ENCODE measurements at regions not wholly inside any gene's neighbourhood (a gene's known extent, or its start where the extent isn't known, plus 50 kb on each side); places are given as distances from the start of the nearest gene placed in this dataset.

DNA sequence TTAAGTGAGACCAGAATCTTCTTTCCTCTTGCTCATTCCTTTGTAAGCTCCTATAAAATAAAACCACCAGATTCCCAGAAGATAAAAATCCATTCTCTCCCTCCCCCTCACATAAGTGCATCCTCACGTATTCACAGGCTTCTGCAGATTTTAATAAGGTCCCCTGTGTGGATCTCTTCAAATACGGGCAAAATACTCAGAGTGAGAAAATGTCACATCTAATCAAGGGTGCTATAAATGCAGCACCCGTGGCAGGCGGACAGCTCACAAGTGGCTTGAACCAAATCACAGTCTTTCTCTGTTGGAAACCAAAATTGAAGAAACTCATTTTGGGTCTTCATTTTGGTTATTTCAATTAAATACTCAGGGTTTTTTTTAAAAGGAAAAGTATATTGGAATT, 212.9 kb upstream of the CMC1 start:
- TF ChIP-seq, protein P1, sequence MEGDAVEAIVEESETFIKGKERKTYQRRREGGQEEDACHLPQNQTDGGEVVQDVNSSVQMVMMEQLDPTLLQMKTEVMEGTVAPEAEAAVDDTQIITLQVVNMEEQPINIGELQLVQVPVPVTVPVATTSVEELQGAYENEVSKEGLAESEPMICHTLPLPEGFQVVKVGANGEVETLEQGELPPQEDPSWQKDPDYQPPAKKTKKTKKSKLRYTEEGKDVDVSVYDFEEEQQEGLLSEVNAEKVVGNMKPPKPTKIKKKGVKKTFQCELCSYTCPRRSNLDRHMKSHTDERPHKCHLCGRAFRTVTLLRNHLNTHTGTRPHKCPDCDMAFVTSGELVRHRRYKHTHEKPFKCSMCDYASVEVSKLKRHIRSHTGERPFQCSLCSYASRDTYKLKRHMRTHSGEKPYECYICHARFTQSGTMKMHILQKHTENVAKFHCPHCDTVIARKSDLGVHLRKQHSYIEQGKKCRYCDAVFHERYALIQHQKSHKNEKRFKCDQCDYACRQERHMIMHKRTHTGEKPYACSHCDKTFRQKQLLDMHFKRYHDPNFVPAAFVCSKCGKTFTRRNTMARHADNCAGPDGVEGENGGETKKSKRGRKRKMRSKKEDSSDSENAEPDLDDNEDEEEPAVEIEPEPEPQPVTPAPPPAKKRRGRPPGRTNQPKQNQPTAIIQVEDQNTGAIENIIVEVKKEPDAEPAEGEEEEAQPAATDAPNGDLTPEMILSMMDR (IDR thresholded peaks at IDR 0.05), result no peak
- TF ChIP-seq POLR2A (IDR thresholded peaks at IDR 0.05) (no peak), POLR2AphosphoS5 (IDR thresholded peaks at IDR 0.05) (no peak), EP300 (IDR thresholded peaks at IDR 0.05) (no peak)
